ENCODE measurements at regions not wholly inside any gene's neighbourhood (a gene's known extent, or its start where the extent isn't known, plus 50 kb on each side); places are given as distances from the start of the nearest gene placed in this dataset.

- TF ChIP-seq CTCF (IDR thresholded peaks at IDR 0.05), result no peak
- TF ChIP-seq EZH2 (IDR thresholded peaks at IDR 0.05; ENCODE audit: borderline replicate concordance, insufficient read depth, low read depth, low read length, poor library complexity, severe bottlenecking), result no peak
These were observed 690.1 kb upstream of the BCHE start for GRCh38 chr3:166527325-166527724.
